GM12878 (cell line): ENCODE measurements at regions not wholly inside any gene's neighbourhood (a gene's known extent, or its start where the extent isn't known, plus 50 kb on each side); places are given as distances from the start of the nearest gene placed in this dataset.

Experiments used
- ATAC-seq: fragments of 200-7000 bp; cut with Tn5 transposase; 3 replicates; pipeline ENCODE4 v1.9.1; 2020; ENCODE audit warnings: mild to moderate bottlenecking, moderate library complexity
- BruUV-seq: library from RNA; stranded (reverse); fragments of 400-500 nt; replicated peaks from 2 replicates; lab custom pipeline; 2021; lab: Mats Ljungman, UMichigan
- CTCF ChIA-PET: fragments of 300-600 bp; sonication (Branson Sonifier 250); formaldehyde crosslinking; extraction: SDS; loops from one replicate; lab custom pipeline; 2021; ENCODE audit warnings: inconsistent platforms; lab: Yijun Ruan, JAX
- POLR2A ChIA-PET: fragments of 350-600 bp; formaldehyde crosslinking; extraction: SDS; loops from one replicate; lab custom pipeline; 2021; ENCODE audit warnings: inconsistent platforms; lab: Charles Lee
- RAD21 ChIA-PET: fragments of 300-600 bp; sonication (Branson Sonifier 250); formaldehyde crosslinking; loops from one replicate; lab custom pipeline; 2023; ENCODE audit warnings: antibody characterized with exemption; ENCODE audit not compliant: unreplicated experiment; lab: Charles Lee
- SMC1A ChIA-PET: fragments of 300-600 bp; sonication (Branson Sonifier 250); formaldehyde crosslinking; loops from one replicate; lab custom pipeline; 2023; ENCODE audit not compliant: unreplicated experiment, uncharacterized antibody; lab: Charles Lee
- DNase-seq: peaks from one replicate; pipeline ENCODE4 v3.0.0-alpha.2; 2011; ENCODE audit warnings: low read depth, low spot score
- FAIRE-seq: peaks from 3 replicates; lab custom pipeline; 2011; peaks lifted over from hg19 to GRCh38; lab: Jason Lieb, UNC
- H2AFZ ChIP-seq: 2 replicates; pipeline ENCODE4 v1.6.0; 2011; ENCODE audit warnings: low read depth, low read length, control low read depth; ENCODE audit not compliant: control insufficient read depth
- H3K27ac ChIP-seq: 2 replicates; pipeline ENCODE4 v1.5.1; 2011; ENCODE audit warnings: control low read depth; ENCODE audit not compliant: control insufficient read depth, insufficient read depth
- H3K27me3 ChIP-seq, 2 experiments: replicated peaks in 1 of 2; 2 replicates each; pipeline versions ENCODE4 v1.6.0 to v1.6.1; 2011; ENCODE audit warnings: low read length in 1 of 2; ENCODE audit not compliant: control insufficient read depth in 2 of 2, insufficient read depth in 2 of 2
- H3K36me3 ChIP-seq, 2 experiments: 2 replicates each; pipeline ENCODE4 v1.5.1; 2011; ENCODE audit warnings: low read length in 1 of 2; ENCODE audit not compliant: control insufficient read depth in 2 of 2, insufficient read depth in 2 of 2
- H3K4me1 ChIP-seq: 2 replicates; pipeline ENCODE4 v1.6.1; 2011; ENCODE audit warnings: mild to moderate bottlenecking, low read length, moderate library complexity, mixed read lengths; ENCODE audit not compliant: control insufficient read depth, insufficient read depth
- H3K4me2 ChIP-seq: 2 replicates; pipeline ENCODE4 v1.6.0; 2011; ENCODE audit warnings: control low read depth; ENCODE audit not compliant: control insufficient read depth, insufficient read depth
- H3K4me3 ChIP-seq: fragments of 200-600 bp; sonication (generic); 2 replicates; pipeline ENCODE4 v1.5.1; 2016
- H3K79me2 ChIP-seq: 2 replicates; pipeline ENCODE4 v1.6.0; 2011; ENCODE audit warnings: low read length; ENCODE audit not compliant: control insufficient read depth, insufficient read depth
- H3K9ac ChIP-seq: 2 replicates; pipeline ENCODE4 v1.8.0; 2011; ENCODE audit warnings: low read length, control low read depth, mixed read lengths; ENCODE audit not compliant: control insufficient read depth, insufficient read depth
- H3K9me3 ChIP-seq: replicated peaks from 3 replicates; pipeline ENCODE4 v1.5.1; 2011; ENCODE audit warnings: mild to moderate bottlenecking, low read length; ENCODE audit not compliant: control insufficient read depth, insufficient read depth
- H4K20me1 ChIP-seq: 2 replicates; pipeline ENCODE4 v1.6.0; 2011; ENCODE audit not compliant: control insufficient read depth, insufficient read depth
- ASH2L ChIP-seq: fragments of 300-600, 200-600 bp; sonication (generic); IDR thresholded peaks from 2 replicates; pipeline ENCODE4 v1.6.1; 2017; ENCODE audit warnings: low read depth, mild to moderate bottlenecking, borderline replicate concordance
- CREM ChIP-seq: IDR thresholded peaks from 2 replicates; pipeline ENCODE4 v1.6.1; 2014; ENCODE audit warnings: antibody characterized with exemption, low read depth
- ETV6 ChIP-seq, 2 experiments: fragments of 450-650 bp in 1 of 2; IDR thresholded peaks in 1 of 2; conservative IDR thresholded peaks in 1 of 2; 2 replicates each; pipeline ENCODE4 v1.6.1; 2014; ENCODE audit warnings: antibody characterized with exemption in 1 of 2, borderline replicate concordance in 1 of 2, low read depth in 1 of 2, mild to moderate bottlenecking in 1 of 2, moderate library complexity in 1 of 2
- FOXM1 ChIP-seq: IDR thresholded peaks from 2 replicates; pipeline ENCODE4 v1.6.1; 2012; ENCODE audit warnings: low read depth, mild to moderate bottlenecking, inconsistent platforms, low read length, moderate library complexity
- JUND ChIP-seq: IDR thresholded peaks from 2 replicates; pipeline ENCODE4 v1.6.1; 2012; ENCODE audit warnings: low read depth, mild to moderate bottlenecking, low read length, improper control_type of control experiment, moderate library complexity
- KAT2A ChIP-seq: conservative IDR thresholded peaks from 2 replicates; pipeline ENCODE4 v1.6.1; 2011; ENCODE audit warnings: low read depth, low read length; ENCODE audit not compliant: control insufficient read depth
- MTA2 ChIP-seq: fragments of 450-650 bp; IDR thresholded peaks from 2 replicates; pipeline ENCODE4 v1.6.1; 2016; ENCODE audit warnings: low read depth, mild to moderate bottlenecking, moderate library complexity
- NFXL1 ChIP-seq: fragments of 450-650 bp; IDR thresholded peaks from 2 replicates; pipeline ENCODE4 v1.6.1; 2017; ENCODE audit warnings: antibody characterized with exemption, mild to moderate bottlenecking, borderline replicate concordance
- PML ChIP-seq: IDR thresholded peaks from 2 replicates; pipeline ENCODE4 v1.6.1; 2012; ENCODE audit warnings: low read length, inconsistent platforms
- ZNF274 ChIP-seq: IDR thresholded peaks from one replicate; pipeline ENCODE4 v1.8.0; 2011; ENCODE audit not compliant: insufficient read length, insufficient read depth
- WGBS: methylation state at CpG from one replicate; pipeline ENCODE4 v1.1.6; 2016; ENCODE audit warnings: low lambda C conversion rate; ENCODE audit not compliant: insufficient replicate concordance, insufficient coverage; ENCODE audit errors: missing lambda C conversion rate; 5-methylcytosine and 5-hydroxymethylcytosine counted together
- in situ Hi-C: fragments of 300-500 bp; cut with MboI; formaldehyde crosslinking; loops from 9 replicates; pipeline ENCODE4 v1.14.3; 2018; ENCODE audit warnings: mixed read lengths
- intact Hi-C: fragments of 100-400 bp; cut with micrococcal nuclease; formaldehyde crosslinking; loops from one replicate; pipeline ENCODE4 v1.14.2; 2022; ENCODE audit not compliant: unreplicated experiment
- TF ChIP-seq, protein P1 (sequence below): fragments of 450-650 bp; IDR thresholded peaks from 2 replicates; pipeline ENCODE4 v1.6.1; 2017; ENCODE audit warnings: mild to moderate bottlenecking
- TF ChIP-seq, protein P2 (sequence below): IDR thresholded peaks from 2 replicates; pipeline ENCODE4 v1.6.1; 2012; ENCODE audit warnings: mild to moderate bottlenecking, low read depth, low read length
- TF ChIP-seq, protein P3 (sequence below): fragments of 450-650 bp; conservative IDR thresholded peaks from 2 replicates; pipeline ENCODE4 v1.6.1; 2017; ENCODE audit warnings: mild to moderate bottlenecking, moderate library complexity
- TF ChIP-seq, protein P4 (sequence below): fragments of 450-650 bp; IDR thresholded peaks from 2 replicates; pipeline ENCODE4 v1.6.1; 2017; ENCODE audit warnings: antibody characterized with exemption, mild to moderate bottlenecking, moderate library complexity

DNA sequence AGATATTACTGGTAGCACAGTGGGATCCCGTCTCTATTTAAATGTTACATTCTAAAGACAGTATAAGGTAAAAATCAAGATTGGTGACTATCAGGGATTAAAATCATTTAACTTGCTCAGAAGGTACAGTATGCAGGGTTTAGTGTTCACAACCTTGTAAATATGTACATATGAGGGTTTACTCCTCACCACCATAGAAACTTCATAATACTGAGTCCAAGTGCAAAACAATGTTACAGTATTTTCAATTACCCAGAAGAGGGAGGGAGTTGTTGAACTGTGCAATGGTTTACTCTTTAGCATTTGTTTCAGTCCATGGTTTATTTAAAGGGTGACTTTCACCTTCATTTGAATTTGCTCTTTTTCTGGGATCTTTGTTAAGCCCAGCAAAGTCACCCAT, 165.1 kb downstream of the ZNF621 start:
- 12% methylated on average over 1 of the region's 1 CpG for WGBS
- DNase-seq (no peak), FAIRE-seq (no peak), ATAC-seq (no peak)
- no peaks in the 10 kb centered on the region for H3K9me3 ChIP-seq
- no peaks in the 10 kb centered on the region for H3K4me1 ChIP-seq
- no peak overlapping the region for H3K27ac ChIP-seq
- SMC1A ChIA-PET: no interaction called here
- no peaks in the 10 kb centered on the region for H3K36me3 ChIP-seq
- no peaks in the 10 kb centered on the region for H3K79me2 ChIP-seq
- intact Hi-C loops: no loop called here
- peaks cover 0 to 9% of the 10 kb centered on the region in 2 experiments; a peak in 2 of 4 replicates for H3K27me3 ChIP-seq
- H2AFZ ChIP-seq: no peak overlapping the region
- no peak overlapping the region for H3K4me3 ChIP-seq
- RAD21 ChIA-PET: no interaction called here
- BruUV-seq: no TSS peak
- H4K20me1 ChIP-seq: no peaks in the 10 kb centered on the region
- CTCF ChIA-PET: no interaction called here
- in situ Hi-C loops: no loop called here
- H3K4me2 ChIP-seq: no peak overlapping the region
- POLR2A ChIA-PET: no interaction called here
- no peak overlapping the region for H3K9ac ChIP-seq
- TF ChIP-seq, protein P1, sequence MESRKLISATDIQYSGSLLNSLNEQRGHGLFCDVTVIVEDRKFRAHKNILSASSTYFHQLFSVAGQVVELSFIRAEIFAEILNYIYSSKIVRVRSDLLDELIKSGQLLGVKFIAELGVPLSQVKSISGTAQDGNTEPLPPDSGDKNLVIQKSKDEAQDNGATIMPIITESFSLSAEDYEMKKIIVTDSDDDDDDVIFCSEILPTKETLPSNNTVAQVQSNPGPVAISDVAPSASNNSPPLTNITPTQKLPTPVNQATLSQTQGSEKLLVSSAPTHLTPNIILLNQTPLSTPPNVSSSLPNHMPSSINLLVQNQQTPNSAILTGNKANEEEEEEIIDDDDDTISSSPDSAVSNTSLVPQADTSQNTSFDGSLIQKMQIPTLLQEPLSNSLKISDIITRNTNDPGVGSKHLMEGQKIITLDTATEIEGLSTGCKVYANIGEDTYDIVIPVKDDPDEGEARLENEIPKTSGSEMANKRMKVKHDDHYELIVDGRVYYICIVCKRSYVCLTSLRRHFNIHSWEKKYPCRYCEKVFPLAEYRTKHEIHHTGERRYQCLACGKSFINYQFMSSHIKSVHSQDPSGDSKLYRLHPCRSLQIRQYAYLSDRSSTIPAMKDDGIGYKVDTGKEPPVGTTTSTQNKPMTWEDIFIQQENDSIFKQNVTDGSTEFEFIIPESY: no peak
- TF ChIP-seq NFXL1 (no peak), KAT2A (no peak), MTA2 (no peak), ASH2L (no peak), ZNF274 (no peak), JUND (no peak), ETV6 (conservative IDR thresholded peaks at IDR 0.05 in 1 of 2, IDR thresholded peaks at IDR 0.05 in 1 of 2; ENCODE audit: borderline replicate concordance in 1 of 2, low read depth in 1 of 2) (no peak), FOXM1 (no peak), CREM (no peak), PML (no peak)
- TF ChIP-seq, protein P2, sequence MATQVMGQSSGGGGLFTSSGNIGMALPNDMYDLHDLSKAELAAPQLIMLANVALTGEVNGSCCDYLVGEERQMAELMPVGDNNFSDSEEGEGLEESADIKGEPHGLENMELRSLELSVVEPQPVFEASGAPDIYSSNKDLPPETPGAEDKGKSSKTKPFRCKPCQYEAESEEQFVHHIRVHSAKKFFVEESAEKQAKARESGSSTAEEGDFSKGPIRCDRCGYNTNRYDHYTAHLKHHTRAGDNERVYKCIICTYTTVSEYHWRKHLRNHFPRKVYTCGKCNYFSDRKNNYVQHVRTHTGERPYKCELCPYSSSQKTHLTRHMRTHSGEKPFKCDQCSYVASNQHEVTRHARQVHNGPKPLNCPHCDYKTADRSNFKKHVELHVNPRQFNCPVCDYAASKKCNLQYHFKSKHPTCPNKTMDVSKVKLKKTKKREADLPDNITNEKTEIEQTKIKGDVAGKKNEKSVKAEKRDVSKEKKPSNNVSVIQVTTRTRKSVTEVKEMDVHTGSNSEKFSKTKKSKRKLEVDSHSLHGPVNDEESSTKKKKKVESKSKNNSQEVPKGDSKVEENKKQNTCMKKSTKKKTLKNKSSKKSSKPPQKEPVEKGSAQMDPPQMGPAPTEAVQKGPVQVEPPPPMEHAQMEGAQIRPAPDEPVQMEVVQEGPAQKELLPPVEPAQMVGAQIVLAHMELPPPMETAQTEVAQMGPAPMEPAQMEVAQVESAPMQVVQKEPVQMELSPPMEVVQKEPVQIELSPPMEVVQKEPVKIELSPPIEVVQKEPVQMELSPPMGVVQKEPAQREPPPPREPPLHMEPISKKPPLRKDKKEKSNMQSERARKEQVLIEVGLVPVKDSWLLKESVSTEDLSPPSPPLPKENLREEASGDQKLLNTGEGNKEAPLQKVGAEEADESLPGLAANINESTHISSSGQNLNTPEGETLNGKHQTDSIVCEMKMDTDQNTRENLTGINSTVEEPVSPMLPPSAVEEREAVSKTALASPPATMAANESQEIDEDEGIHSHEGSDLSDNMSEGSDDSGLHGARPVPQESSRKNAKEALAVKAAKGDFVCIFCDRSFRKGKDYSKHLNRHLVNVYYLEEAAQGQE: no peak
- TF ChIP-seq, protein P3, sequence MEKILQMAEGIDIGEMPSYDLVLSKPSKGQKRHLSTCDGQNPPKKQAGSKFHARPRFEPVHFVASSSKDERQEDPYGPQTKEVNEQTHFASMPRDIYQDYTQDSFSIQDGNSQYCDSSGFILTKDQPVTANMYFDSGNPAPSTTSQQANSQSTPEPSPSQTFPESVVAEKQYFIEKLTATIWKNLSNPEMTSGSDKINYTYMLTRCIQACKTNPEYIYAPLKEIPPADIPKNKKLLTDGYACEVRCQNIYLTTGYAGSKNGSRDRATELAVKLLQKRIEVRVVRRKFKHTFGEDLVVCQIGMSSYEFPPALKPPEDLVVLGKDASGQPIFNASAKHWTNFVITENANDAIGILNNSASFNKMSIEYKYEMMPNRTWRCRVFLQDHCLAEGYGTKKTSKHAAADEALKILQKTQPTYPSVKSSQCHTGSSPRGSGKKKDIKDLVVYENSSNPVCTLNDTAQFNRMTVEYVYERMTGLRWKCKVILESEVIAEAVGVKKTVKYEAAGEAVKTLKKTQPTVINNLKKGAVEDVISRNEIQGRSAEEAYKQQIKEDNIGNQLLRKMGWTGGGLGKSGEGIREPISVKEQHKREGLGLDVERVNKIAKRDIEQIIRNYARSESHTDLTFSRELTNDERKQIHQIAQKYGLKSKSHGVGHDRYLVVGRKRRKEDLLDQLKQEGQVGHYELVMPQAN: no peak
- TF ChIP-seq, protein P4, sequence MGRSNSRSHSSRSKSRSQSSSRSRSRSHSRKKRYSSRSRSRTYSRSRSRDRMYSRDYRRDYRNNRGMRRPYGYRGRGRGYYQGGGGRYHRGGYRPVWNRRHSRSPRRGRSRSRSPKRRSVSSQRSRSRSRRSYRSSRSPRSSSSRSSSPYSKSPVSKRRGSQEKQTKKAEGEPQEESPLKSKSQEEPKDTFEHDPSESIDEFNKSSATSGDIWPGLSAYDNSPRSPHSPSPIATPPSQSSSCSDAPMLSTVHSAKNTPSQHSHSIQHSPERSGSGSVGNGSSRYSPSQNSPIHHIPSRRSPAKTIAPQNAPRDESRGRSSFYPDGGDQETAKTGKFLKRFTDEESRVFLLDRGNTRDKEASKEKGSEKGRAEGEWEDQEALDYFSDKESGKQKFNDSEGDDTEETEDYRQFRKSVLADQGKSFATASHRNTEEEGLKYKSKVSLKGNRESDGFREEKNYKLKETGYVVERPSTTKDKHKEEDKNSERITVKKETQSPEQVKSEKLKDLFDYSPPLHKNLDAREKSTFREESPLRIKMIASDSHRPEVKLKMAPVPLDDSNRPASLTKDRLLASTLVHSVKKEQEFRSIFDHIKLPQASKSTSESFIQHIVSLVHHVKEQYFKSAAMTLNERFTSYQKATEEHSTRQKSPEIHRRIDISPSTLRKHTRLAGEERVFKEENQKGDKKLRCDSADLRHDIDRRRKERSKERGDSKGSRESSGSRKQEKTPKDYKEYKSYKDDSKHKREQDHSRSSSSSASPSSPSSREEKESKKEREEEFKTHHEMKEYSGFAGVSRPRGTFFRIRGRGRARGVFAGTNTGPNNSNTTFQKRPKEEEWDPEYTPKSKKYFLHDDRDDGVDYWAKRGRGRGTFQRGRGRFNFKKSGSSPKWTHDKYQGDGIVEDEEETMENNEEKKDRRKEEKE: no peak
